ENCODE measurements at regions not wholly inside any gene's neighbourhood (a gene's known extent, or its start where the extent isn't known, plus 50 kb on each side); places are given as distances from the start of the nearest gene placed in this dataset.

- intact Hi-C loops (cut with micrococcal nuclease) = no loop called here
- no peaks in the 10 kb centered on the region for H3K36me3 ChIP-seq (ENCODE audit: control insufficient read depth in 1 of 2, insufficient read depth in 2 of 2, low read length in 2 of 2)
- no peak overlapping the region for H3K27ac ChIP-seq (ENCODE audit: low read depth, low read length)
- ATAC-seq (no peak), DNase-seq (ENCODE audit: low read depth, low spot score) (no peak)
- ChIA-PET CTCF (no interaction called here), POLR2A (no interaction called here), RAD21 (ENCODE audit: low non-redundant PET in 1 of 2, low total read pairs in 2 of 2, uncharacterized antibody in 2 of 2, unreplicated experiment in 2 of 2) (no interaction called here)
- no peaks in the 10 kb centered on the region for H3K4me1 ChIP-seq (ENCODE audit: control insufficient read depth in 1 of 2, insufficient read depth in 2 of 2, low read length in 2 of 2)
- peaks cover 2 to 9% of the 10 kb centered on the region in 2 experiments; a peak in 2 of 4 replicates for H3K9me3 ChIP-seq (ENCODE audit: control insufficient read depth in 1 of 2, insufficient read depth in 1 of 2, low read depth in 1 of 2, low read length in 2 of 2)
- no peaks in the 10 kb centered on the region for H4K20me1 ChIP-seq (ENCODE audit: insufficient read depth)
- H3K4me3 ChIP-seq (replicated peaks in 1 of 2; ENCODE audit: low read depth in 1 of 2, low read length in 2 of 2) = no peak overlapping the region
- no peak overlapping the region for H2AFZ ChIP-seq (ENCODE audit: low read depth, low read length, poor library complexity, severe bottlenecking)
- H3K4me2 ChIP-seq (ENCODE audit: low read length) = no peak overlapping the region
- no peaks in the 10 kb centered on the region for H3K27me3 ChIP-seq (ENCODE audit: insufficient read depth, low read length)
- BruUV-seq (replicated peaks) = no TSS peak
- TF ChIP-seq CTCF (IDR thresholded peaks at IDR 0.05 in 2 of 3, conservative IDR thresholded peaks at IDR 0.05 in 1 of 3; ENCODE audit: borderline replicate concordance in 1 of 3, insufficient read depth in 1 of 3, low read depth in 2 of 3, low read length in 2 of 3) (no peak), EZH2 (IDR thresholded peaks at IDR 0.05) (no peak), POLR2A (IDR thresholded peaks at IDR 0.05; ENCODE audit: borderline replicate concordance, extremely low read depth, insufficient read depth, insufficient read length) (no peak), FOSL1 (IDR thresholded peaks at IDR 0.05; ENCODE audit: low read depth) (no peak), ATF3 (IDR thresholded peaks at IDR 0.05) (no peak), ELF1 (IDR thresholded peaks at IDR 0.05; ENCODE audit: borderline replicate concordance, low read depth) (no peak), EGR1 (IDR thresholded peaks at IDR 0.05; ENCODE audit: low read depth) (no peak), YY1 (IDR thresholded peaks at IDR 0.05; ENCODE audit: extremely low read depth, insufficient replicate concordance, low read depth, low read length) (no peak), ZNF274 (IDR thresholded peaks at IDR 0.05; ENCODE audit: low read depth, low read length) (no peak), TCF7L2 (IDR thresholded peaks at IDR 0.05; ENCODE audit: borderline replicate concordance, extremely low read depth, insufficient read depth, insufficient read length) (no peak), ZBTB33 (IDR thresholded peaks at IDR 0.05; ENCODE audit: extremely low read depth, insufficient replicate concordance, low read length) (no peak), EZH2phosphoT487 (IDR thresholded peaks at IDR 0.05; ENCODE audit: borderline replicate concordance) (no peak)
- H3K9ac ChIP-seq (ENCODE audit: low read length) = no peak overlapping the region
- H3K9me2 ChIP-seq (ENCODE audit: insufficient read depth) = no peaks in the 10 kb centered on the region
- H3K79me2 ChIP-seq (ENCODE audit: insufficient read depth, low read length) = no peaks in the 10 kb centered on the region
Measured at GRCh38 chr19:56918682-56919307, 78.3 kb upstream of the PEG3 start.
